Bronchial epithelial cell (primary cell): ENCODE measurements at regions not wholly inside any gene's neighbourhood (a gene's known extent, or its start where the extent isn't known, plus 50 kb on each side); places are given as distances from the start of the nearest gene placed in this dataset.

Experiments
- DNase-seq: peaks from one replicate; pipeline ENCODE4 v3.0.0-alpha.2; 2010; ENCODE audit warnings: low read depth
- FAIRE-seq: peaks from 2 replicates; lab custom pipeline; 2011; peaks lifted over from hg19 to GRCh38; lab: Jason Lieb, UNC
- H3K27me3 ChIP-seq: 2 replicates; pipeline ENCODE4 v1.5.1; 2011; ENCODE audit warnings: low read length; ENCODE audit not compliant: control insufficient read depth, insufficient read depth
- H3K36me3 ChIP-seq: 2 replicates; pipeline ENCODE4 v1.5.1; 2011; ENCODE audit warnings: low read length; ENCODE audit not compliant: control insufficient read depth, insufficient read depth
- H3K4me3 ChIP-seq: 2 replicates; pipeline ENCODE4 v1.5.1; 2011; ENCODE audit warnings: mild to moderate bottlenecking, low read depth, low read length, control low read depth
- TF ChIP-seq, protein P1 (sequence below): IDR thresholded peaks from 2 replicates; pipeline ENCODE4 v1.5.1; 2011; ENCODE audit warnings: mild to moderate bottlenecking, moderate library complexity, low read length, control low read depth, inconsistent platforms; ENCODE audit not compliant: insufficient read depth, severe bottlenecking

DNA sequence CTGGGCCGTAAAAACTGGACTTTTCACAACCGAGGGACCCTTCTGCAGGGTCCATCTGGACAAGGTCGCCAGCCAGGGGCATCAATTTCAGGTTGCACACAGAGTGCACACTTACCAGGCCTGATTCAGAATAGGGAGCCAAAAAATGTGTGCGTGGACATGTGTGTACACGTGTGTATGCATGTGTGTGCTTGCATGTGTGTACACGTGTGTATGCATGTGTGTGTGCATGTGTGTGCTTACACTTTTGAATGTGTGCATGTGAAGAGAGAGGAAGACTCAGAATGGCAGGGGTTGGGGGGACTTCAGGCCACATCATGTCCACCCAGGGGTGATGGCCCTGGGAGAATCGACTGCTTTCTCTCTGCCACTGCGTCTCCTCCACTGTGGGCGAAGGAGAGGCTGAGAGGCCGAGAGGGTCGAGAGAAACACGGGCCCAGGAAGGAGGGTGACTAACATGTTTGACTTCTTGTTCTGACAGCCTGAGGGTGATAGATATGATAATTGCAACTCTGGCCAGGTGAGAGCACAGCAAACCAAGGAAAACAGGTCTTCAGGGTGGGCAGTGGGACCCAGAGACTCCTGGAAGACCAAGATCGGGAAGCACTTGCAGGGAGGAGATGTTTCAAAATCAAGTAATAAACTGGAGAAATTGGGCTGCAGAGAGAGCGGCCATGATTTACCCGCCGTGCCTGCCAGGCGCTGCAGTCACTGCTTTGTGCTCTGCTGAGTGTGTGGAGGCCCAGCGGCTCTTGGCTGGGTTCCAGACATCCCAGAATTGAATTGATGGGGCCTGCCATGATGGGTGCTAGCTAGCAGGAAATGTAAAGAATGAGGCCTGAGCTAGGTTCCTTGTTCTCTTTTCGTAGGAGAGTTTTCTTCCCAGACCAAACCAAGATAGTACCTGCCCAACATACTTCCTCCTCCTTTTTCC is 310.8 kb downstream of the QKI start:
- no peaks in the 10 kb centered on the region for H3K27me3 ChIP-seq
- DNase-seq (no peak), FAIRE-seq (no peak)
- H3K36me3 ChIP-seq = no peaks in the 10 kb centered on the region
- no peak overlapping the region for H3K4me3 ChIP-seq
- TF ChIP-seq, protein P1, sequence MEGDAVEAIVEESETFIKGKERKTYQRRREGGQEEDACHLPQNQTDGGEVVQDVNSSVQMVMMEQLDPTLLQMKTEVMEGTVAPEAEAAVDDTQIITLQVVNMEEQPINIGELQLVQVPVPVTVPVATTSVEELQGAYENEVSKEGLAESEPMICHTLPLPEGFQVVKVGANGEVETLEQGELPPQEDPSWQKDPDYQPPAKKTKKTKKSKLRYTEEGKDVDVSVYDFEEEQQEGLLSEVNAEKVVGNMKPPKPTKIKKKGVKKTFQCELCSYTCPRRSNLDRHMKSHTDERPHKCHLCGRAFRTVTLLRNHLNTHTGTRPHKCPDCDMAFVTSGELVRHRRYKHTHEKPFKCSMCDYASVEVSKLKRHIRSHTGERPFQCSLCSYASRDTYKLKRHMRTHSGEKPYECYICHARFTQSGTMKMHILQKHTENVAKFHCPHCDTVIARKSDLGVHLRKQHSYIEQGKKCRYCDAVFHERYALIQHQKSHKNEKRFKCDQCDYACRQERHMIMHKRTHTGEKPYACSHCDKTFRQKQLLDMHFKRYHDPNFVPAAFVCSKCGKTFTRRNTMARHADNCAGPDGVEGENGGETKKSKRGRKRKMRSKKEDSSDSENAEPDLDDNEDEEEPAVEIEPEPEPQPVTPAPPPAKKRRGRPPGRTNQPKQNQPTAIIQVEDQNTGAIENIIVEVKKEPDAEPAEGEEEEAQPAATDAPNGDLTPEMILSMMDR = no peak

DNA sequence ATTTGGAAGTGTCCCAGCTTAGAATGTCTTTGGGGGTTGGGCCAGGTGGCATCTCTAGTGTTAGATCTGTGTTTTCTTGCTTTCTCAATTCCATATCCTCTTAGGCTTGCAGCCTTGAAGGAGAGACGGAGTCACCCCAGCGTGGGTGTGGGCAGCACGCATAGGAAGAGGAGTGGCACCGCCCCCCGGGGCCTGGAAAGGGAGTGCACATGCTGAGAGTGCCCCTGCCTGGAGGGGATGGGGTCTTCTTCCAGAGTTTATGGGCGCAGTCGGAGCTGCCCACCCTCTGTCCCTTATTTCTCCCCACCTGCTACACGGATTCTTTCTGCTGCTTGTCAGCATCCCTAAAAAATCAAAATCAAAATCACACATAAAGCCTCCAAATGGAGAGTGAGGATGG is 309.7 kb downstream of the QKI start:
- Histone ChIP-seq H3K4me3 (no peak overlapping the region), H3K36me3 (no peaks in the 10 kb centered on the region), H3K27me3 (no peaks in the 10 kb centered on the region)
- DNase-seq = no peak
- FAIRE-seq = no peak
- TF ChIP-seq, protein P1 = no peak

DNA sequence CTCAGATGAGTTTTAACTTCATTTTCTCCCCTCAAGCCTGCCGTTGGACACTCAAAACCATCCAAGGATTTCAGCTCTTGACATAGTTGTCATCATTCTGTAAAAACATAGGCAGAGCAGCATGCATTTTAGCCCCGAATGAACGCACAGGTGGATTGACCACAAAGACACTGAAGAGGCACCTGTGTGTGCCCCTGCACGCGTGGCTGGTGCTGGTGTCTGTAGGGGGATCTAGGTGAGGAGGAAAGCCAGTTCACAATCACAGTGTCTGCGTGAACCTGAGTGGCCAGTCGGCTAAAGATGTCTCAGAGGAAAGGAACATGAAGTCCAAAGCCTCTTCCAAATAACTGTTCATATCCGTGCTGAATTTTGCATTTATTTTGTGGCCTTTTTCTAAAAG is 309.2 kb downstream of the QKI start:
- TF ChIP-seq, protein P1 = no peak
- no peak for DNase-seq
- no peak for FAIRE-seq
- no peaks in the 10 kb centered on the region for H3K36me3 ChIP-seq
- no peaks in the 10 kb centered on the region for H3K27me3 ChIP-seq
- H3K4me3 ChIP-seq = no peak overlapping the region

DNA sequence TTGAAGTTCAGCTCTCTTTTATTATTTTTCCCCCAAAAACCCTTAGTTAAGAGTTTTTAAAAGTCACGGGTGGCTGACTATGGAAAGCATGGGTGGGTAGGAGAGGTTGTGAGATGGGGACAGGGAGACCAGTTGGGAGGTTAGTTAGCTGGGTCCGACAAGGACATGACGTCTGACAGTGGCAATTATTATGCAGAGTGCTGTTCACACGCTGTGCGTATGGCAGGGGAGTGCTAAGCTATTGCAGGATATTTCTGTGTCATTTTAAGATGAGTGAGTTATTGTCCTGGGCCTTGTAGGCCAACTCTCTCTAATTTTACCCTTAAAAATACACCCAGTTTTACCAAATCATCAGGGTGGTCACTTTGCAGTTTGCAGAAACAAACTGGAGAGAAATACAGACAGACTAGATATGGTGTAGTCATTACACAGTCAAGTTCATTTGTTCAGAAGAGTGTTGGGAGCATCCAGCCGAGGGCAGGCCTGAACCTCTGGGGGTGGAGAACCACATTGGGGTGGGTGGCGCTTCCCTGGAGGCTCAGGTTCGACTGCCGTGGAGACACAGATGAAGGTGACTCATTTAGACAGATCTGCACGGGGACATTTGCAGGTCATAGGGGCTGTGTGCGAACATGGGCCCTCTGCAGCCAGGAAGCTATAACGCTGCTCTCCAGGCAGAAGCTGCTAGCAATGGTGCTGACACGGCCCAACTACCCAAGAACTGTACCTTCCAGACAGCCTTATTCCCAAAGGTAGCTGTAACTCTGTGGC is 307.6 kb downstream of the QKI start:
- H3K36me3 ChIP-seq = no peaks in the 10 kb centered on the region
- DNase-seq (no peak), FAIRE-seq (no peak)
- H3K4me3 ChIP-seq = no peak overlapping the region
- TF ChIP-seq, protein P1 = no peak
- no peaks in the 10 kb centered on the region for H3K27me3 ChIP-seq

DNA sequence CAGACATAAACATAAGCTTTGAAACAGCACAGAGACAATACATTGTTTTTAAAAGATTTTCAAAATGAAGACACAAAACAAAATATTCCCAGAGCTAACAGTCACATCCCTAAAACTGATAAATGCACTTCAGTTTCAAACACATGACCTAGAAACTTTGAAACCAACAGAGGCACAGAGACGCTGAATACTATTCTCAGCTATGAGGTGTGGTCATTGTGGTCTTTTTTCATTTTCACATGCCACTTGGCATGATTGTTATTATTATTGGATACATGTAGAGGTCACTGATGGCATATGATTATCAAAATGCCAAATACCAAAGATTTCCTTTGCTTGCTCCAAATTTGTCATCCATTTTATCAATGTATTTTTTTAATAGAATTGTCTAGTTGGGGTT is 306.9 kb downstream of the QKI start:
- DNase-seq = no peak
- TF ChIP-seq, protein P1 = no peak
- H3K4me3 ChIP-seq = no peak overlapping the region
- H3K36me3 ChIP-seq = no peaks in the 10 kb centered on the region
- no peaks in the 10 kb centered on the region for H3K27me3 ChIP-seq
- no peak for FAIRE-seq
